NCI-H2196 (cell line): ENCODE measurements at regions not wholly inside any gene's neighbourhood (a gene's known extent, or its start where the extent isn't known, plus 50 kb on each side); places are given as distances from the start of the nearest gene placed in this dataset.

ENCODE experiments used
- DNase-seq: peaks from one replicate; lab custom pipeline; 2025; ENCODE audit not compliant: unreplicated experiment; lab: John Stamatoyannopoulos, UW

GRCh38 chr6:133583907-133584427 lies 304.9 kb upstream of the TCF21 start:
- no peak for DNase-seq

- DNase-seq, result no peak
Observed at GRCh38 chr6:133584823-133585222, 304.1 kb upstream of the TCF21 start.

- no peak for DNase-seq
Observed at GRCh38 chr6:133585978-133586377, 302.9 kb upstream of the TCF21 start.

- no peak for DNase-seq
Observed at GRCh38 chr6:133587546-133588160, 301.3 kb upstream of the TCF21 start.

GRCh38 chr6:133590196-133590595 lies 298.7 kb upstream of the TCF21 start:
- no peak for DNase-seq

GRCh38 chr6:133590814-133591213 lies 298.1 kb upstream of the TCF21 start:
- DNase-seq, result no peak

GRCh38 chr6:133591275-133591674 lies 297.6 kb upstream of the TCF21 start:
- no peak for DNase-seq

- no peak for DNase-seq
Observed at GRCh38 chr6:133594652-133595110, 294.2 kb upstream of the TCF21 start.

- no peak for DNase-seq
Observed at GRCh38 chr6:133595111-133595761, 293.7 kb upstream of the TCF21 start.

GRCh38 chr6:133606852-133607251 lies 282.1 kb upstream of the TCF21 start:
- DNase-seq, result no peak

- DNase-seq, result no peak
Observed at GRCh38 chr6:133608620-133609019, 280.3 kb upstream of the TCF21 start.

- no peak for DNase-seq
Observed at GRCh38 chr6:133609415-133610226, 279.3 kb upstream of the TCF21 start.

GRCh38 chr6:133610227-133610840 lies 278.6 kb upstream of the TCF21 start:
- no peak for DNase-seq

- no peak for DNase-seq
Observed at GRCh38 chr6:133610971-133611370, 277.9 kb upstream of the TCF21 start.

GRCh38 chr6:133612459-133612858 lies 276.5 kb upstream of the TCF21 start:
- DNase-seq, result no peak

GRCh38 chr6:133613211-133613610 lies 275.7 kb upstream of the TCF21 start:
- no peak for DNase-seq

GRCh38 chr6:133621751-133622150 lies 267.2 kb upstream of the TCF21 start:
- no peak for DNase-seq

- DNase-seq, result no peak
Observed at GRCh38 chr6:133623065-133623464, 265.8 kb upstream of the TCF21 start.

GRCh38 chr6:133623621-133624020 lies 265.3 kb upstream of the TCF21 start:
- DNase-seq, result no peak

GRCh38 chr6:133626096-133626666 lies 262.7 kb upstream of the TCF21 start:
- DNase-seq, result no peak

GRCh38 chr6:133629970-133630369 lies 258.9 kb upstream of the TCF21 start:
- DNase-seq, result no peak
